Upper lobe of left lung (tissue), 4 donors: ENCODE measurements at regions not wholly inside any gene's neighbourhood (a gene's known extent, or its start where the extent isn't known, plus 50 kb on each side); places are given as distances from the start of the nearest gene placed in this dataset.

Experiments
- EP300 ChIP-seq, 4 donors: sonication (generic); formaldehyde crosslinking; IDR thresholded peaks; one replicate each; pipeline ENCODE4 v1.5.1; 2017; ENCODE audit warnings: antibody characterized with exemption in 4 of 4, control low read depth in 2 of 4
- POLR2A ChIP-seq, 4 donors: fragments of 450-650 bp; IDR thresholded peaks; one replicate each; pipeline ENCODE4 v1.5.1; 2016 to 2017; ENCODE audit warnings: antibody characterized with exemption in 4 of 4, mild to moderate bottlenecking in 2 of 4
- POLR2AphosphoS5 ChIP-seq, 2 donors: sonication (generic); formaldehyde crosslinking; IDR thresholded peaks; one replicate each; pipeline ENCODE4 v1.5.1; 2017; ENCODE audit warnings: antibody characterized with exemption in 2 of 2
- TF ChIP-seq, protein P1 (sequence below), 6 experiments: fragments of 450-650 bp in 4 of 6; fragments of 200-600 bp in 2 of 6; sonication (generic) in 2 of 6; IDR thresholded peaks; one replicate each; pipeline ENCODE4 v1.5.1; 2016 to 2019; ENCODE audit warnings: antibody characterized with exemption in 6 of 6

DNA sequence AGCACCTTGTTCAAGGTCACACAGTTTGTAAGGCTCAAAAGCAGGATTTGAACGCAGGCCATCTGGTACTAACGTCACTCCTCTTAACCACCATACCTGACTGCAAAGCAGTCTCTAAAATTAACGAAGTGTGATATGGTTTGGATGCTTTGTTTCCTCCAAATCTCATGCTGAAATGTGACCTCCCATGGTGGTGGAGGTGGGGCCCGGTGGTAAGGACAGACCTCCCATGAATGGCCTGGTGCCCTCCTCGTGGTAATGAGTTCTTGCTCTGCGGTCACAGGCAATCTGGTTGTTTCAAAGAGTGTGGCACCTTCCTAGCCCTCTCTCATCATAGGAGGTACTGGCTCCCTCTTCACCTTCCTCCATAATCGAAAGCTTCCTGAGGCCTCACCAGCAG lies 102.2 kb upstream of the BCL2L14 start:
- TF ChIP-seq, protein P1, sequence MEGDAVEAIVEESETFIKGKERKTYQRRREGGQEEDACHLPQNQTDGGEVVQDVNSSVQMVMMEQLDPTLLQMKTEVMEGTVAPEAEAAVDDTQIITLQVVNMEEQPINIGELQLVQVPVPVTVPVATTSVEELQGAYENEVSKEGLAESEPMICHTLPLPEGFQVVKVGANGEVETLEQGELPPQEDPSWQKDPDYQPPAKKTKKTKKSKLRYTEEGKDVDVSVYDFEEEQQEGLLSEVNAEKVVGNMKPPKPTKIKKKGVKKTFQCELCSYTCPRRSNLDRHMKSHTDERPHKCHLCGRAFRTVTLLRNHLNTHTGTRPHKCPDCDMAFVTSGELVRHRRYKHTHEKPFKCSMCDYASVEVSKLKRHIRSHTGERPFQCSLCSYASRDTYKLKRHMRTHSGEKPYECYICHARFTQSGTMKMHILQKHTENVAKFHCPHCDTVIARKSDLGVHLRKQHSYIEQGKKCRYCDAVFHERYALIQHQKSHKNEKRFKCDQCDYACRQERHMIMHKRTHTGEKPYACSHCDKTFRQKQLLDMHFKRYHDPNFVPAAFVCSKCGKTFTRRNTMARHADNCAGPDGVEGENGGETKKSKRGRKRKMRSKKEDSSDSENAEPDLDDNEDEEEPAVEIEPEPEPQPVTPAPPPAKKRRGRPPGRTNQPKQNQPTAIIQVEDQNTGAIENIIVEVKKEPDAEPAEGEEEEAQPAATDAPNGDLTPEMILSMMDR (IDR thresholded peaks at IDR 0.05) = no peak
- TF ChIP-seq POLR2A (IDR thresholded peaks at IDR 0.05) = no peak
- no peak for TF ChIP-seq EP300 (IDR thresholded peaks at IDR 0.05)
- TF ChIP-seq POLR2AphosphoS5 (IDR thresholded peaks at IDR 0.05) = no peak
